NCI-H2196 treated with DMSO at 0.1 percent for 48 hours (cell line): ENCODE measurements at regions not wholly inside any gene's neighbourhood (a gene's known extent, or its start where the extent isn't known, plus 50 kb on each side); places are given as distances from the start of the nearest gene placed in this dataset.

Source experiments
- DNase-seq: peaks from one replicate; lab custom pipeline; 2025; ENCODE audit not compliant: unreplicated experiment; lab: John Stamatoyannopoulos, UW

DNA sequence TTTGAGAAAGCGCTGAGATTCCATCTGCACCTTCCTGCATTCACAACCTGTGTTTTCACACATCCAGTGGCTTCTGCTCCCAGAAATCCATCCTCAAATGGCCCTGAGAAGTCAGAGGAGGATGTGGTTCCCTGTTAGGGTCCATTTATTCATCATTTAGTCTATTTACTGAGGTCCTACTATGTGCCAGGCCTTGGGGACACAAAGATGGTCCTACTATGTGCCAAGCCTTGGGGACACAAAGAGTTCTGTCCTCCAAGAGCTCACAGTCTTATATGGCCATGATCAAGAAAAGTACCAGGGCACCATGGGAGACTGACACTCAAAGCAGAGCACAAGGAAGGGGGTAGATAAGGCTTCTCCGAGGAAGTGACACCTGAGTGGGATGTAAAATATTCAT, 147.1 kb upstream of the ATP1B1 start:
- no peak for DNase-seq

- DNase-seq, result no peak
Observed at GRCh38 chr1:168960114-168960513, 146.4 kb upstream of the ATP1B1 start.

DNA sequence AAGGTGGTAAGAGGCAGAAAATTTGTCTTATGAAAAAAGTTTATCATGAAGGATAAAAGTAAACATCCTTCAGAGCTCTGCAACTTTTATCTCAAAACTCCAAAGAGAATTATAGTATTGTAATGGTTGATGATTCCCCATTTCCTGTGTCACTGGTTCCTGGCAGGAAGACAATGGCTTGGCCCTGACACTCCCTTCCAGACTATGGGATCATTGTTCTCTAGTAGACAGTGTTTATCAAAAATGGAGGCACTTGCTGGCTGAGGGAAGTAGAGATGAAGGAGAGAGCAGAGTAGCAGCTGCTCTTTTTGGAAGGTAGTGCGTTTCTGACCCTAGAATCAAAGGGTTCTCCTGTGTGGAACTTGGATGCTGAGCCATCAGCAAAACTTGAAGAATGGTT, 145.9 kb upstream of the ATP1B1 start:
- DNase-seq, result no peak

DNA sequence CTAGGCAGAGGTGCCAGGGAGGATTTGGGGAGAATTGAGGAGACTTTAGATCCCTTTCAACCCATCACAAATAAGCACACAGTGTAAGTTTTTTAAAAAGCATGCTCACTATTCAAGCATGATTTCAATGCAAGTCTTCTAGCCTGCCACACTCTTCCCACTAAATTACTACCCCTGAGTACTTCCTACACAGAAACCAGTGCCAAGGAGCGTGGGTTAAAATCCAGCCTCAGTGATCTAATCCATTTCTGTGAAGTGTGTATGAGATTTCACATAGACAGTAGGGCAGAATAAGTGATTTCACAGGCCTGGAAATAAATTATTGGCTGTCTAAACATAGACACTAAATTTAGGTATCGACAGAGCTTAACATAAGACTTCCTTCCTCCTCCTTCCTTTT, 142.9 kb upstream of the ATP1B1 start:
- DNase-seq, result no peak

- no peak for DNase-seq
Observed at GRCh38 chr1:168964478-168964877, 142.0 kb upstream of the ATP1B1 start.

- DNase-seq, result no peak
Observed at GRCh38 chr1:168966217-168966616, 140.3 kb upstream of the ATP1B1 start.

- DNase-seq, result no peak
Observed at GRCh38 chr1:168966636-168967035, 139.9 kb upstream of the ATP1B1 start.

- DNase-seq, result no peak
Observed at GRCh38 chr1:168970926-168971659, 135.4 kb upstream of the ATP1B1 start.

DNA sequence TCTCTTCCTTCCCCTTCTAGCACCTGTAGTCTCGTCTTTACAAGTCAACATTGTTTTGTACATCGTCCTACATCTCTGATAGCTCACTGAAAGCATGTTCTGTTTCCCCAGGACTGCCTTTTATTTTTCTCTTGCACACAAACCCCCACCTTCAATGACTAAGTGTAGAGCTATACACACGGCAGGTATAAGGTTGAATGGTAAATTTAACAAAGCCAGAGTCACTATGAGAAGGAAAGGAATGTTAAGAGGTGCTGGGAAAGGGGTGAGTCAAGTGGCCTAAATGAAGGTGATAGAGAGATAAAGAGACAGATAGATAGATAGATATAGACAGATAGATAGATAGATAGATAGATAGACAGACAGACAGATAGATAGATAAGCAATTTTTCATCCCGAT, 134.3 kb upstream of the ATP1B1 start:
- no peak for DNase-seq

- peak; percentile 86 for DNase-seq
Observed at GRCh38 chr1:168972887-168973286, 133.6 kb upstream of the ATP1B1 start.

- DNase-seq, result no peak
Observed at GRCh38 chr1:168974117-168974516, 132.4 kb upstream of the ATP1B1 start.

- DNase-seq, result no peak
Observed at GRCh38 chr1:168974611-168975010, 131.9 kb upstream of the ATP1B1 start.

- no peak for DNase-seq
Observed at GRCh38 chr1:168976267-168976666, 130.2 kb upstream of the ATP1B1 start.

GRCh38 chr1:168977618-168978017, 128.9 kb upstream of the ATP1B1 start:
- DNase-seq, result no peak

DNA sequence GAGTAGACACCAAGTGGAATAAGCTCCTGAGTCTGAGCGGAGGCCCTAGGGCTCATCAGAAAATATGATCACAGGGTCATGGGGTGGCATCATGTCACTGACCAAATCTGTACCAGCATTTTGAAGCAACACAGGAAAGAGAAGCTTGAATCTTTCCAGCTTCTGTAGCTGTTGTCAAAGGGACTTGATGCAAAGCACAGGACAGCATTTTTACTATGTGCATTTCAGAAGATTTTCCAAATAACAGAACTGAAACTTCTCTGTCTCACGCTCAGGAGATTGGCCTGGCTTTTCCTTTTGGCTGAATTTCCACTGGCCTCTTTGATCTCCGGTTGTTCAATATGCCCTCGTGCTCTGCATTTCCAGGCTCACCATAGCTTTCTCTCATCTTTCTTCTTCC, 127.2 kb upstream of the ATP1B1 start:
- DNase-seq, result no peak

- no peak for DNase-seq
Observed at GRCh38 chr1:168980180-168980579, 126.3 kb upstream of the ATP1B1 start.

DNA sequence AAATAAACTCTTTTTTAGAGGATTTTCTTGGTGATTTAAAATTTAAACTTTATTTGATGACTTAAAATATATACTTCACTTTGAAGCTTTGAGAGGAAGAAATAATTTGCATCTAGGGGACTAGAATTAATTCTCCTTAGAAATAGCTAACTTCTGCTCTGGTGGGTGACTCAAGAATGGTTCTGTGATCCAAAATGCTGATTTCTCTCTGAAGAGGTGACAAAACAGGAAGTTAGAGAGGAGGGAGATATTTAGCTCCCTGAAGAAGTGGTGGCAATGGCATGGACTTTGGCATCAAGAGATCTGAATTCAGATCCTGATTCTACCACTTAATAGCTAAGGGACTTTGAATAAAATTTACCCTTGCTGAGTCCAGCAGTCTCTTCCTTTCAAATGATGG, 125.8 kb upstream of the ATP1B1 start:
- DNase-seq, result no peak

DNA sequence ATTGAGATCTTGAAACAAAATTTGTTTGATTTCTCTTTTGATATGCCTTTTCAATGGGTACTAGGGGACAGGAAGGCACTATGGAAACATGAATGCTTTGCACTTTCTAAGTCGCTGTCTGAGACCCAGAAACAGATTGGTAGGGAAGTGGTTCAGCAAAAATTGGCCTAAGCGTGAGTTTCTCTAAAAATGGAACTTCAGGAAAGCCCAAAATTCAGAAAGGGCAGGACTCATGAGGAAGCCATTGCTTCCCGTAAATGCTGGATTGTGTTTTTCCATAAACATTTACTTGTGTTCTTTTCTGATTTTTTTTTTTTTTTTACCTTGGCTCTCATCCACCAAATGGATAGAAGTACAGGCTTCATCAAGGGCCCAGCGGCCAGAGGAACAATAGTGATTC, 123.7 kb upstream of the ATP1B1 start:
- no peak for DNase-seq

DNA sequence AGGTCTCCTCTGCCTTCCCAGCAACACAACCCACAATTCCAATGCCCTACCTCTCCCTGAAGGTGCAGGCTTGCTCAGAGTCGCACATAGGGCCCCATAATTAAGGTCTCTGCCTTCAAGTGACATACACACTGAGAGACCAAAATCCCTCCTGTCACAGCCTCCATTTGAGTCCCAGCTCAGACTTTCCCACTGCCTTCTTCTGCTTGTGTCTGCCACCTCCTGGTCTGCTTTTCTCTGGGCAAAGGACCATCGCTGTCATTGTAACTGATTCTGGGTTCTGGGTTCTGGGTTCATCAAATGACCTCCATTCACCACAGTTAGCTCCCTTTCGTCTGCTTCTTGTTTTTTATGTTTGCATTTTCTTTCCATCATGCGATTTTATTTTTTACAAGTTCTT, 119.2 kb upstream of the ATP1B1 start:
- DNase-seq, result no peak

DNA sequence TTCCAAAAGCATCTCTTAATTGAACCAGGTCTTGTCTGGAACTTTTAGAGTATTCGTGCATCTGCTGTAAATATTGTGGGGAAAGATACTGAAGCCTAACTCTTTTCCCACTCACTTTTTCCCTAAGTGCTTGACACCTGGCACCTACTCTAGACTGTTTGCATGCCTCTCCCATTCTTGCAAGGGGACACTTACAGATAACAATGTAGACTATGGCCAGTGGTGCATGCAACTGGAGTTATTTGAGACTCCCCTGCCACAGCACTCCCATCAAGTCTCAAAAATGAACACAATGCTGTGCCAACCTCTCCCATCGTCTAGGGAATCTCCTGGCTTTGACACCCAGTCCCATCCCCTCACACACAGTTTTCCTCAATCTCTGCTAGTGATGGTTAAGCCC, 118.6 kb upstream of the ATP1B1 start:
- DNase-seq, result no peak

GRCh38 chr1:168989985-168990384, 116.5 kb upstream of the ATP1B1 start:
- no peak for DNase-seq

DNA sequence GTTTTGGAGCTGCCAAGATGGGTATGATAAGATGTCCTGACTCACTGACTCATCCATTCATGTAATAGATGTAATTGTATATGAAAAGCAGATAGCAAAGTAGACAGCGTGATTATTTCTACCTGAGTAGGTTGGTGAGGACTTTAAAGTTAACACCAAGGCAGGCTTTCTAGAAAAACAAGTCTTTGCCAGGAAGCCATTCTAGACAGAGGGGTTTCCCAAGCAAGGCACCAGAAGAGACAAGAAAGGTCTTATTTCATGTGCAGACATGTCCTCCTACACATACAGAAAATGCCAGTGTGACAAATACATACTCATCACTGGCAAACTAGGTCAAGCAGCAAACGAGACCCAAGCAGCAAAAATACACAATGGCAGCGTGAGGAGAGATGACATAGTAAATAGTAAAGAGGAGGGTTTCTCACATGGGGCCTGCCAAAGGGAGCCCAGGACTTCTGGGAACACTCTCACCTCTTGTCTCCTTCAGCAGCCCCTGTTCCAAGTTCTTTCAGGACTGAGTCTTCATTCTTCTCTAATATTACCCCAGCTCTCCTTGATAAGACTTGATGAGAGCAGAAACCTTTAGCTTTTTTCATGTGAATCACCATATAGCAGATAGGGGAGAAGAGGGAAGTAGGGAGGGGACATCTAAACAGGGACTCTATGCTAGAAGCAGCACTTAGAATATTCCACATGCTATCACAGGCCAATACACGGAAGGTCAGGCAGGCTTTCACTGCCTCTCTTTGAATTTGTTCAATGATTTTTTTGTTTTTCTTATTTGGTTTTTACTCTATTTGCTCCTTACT, 114.6 kb upstream of the ATP1B1 start:
- DNase-seq, result no peak

DNA sequence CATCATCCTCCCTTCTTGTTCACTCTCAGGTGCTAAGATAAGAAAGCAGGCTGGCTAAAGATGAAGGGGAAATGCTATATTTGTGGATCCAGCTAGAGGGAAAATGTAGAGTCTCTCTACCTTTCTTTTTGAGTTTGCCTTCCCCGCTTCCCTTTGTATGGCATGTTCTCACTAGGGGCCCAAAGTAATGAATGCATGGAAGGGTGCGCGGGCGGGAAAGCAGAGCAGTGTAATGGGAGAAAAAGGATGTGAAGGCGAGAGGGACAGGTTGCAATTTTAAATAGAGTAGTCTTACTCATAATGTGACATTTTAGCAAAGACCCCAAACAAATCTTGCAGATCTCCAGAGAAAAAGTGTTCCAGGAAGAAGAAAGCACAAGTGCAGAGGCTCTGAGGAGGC, 105.1 kb upstream of the ATP1B1 start:
- DNase-seq, result no peak
